ENCODE measurements at regions not wholly inside any gene's neighbourhood (a gene's known extent, or its start where the extent isn't known, plus 50 kb on each side); places are given as distances from the start of the nearest gene placed in this dataset.

- no peak for TF ChIP-seq CTCF (IDR thresholded peaks at IDR 0.05; ENCODE audit: low read depth, low read length, poor library complexity, severe bottlenecking)
- TF ChIP-seq EZH2phosphoT487 (IDR thresholded peaks at IDR 0.05; ENCODE audit: borderline replicate concordance, low read length): no peak
These were observed 957.1 kb upstream of the RBFOX1 start for GRCh38 chr16:6375465-6376075.
